GM23338 (cell line): ENCODE measurements at regions not wholly inside any gene's neighbourhood (a gene's known extent, or its start where the extent isn't known, plus 50 kb on each side); places are given as distances from the start of the nearest gene placed in this dataset.
"Not testable (repeated sequence)": the region's sequence is repeated elsewhere in the genome, so short reads cannot be mapped to it uniquely, and the experiment has no call there.

Experiments used
- ATAC-seq: fragments of 200-7000 bp; cut with Tn5 transposase; 3 replicates; pipeline ENCODE4 v1.9.1; 2020
- DNase-seq: peaks from one replicate; pipeline ENCODE4 v3.0.0-alpha.2; 2015; ENCODE audit warnings: low spot score
- H2AFZ ChIP-seq: fragments of 200-600 bp; sonication (generic); 2 replicates; pipeline ENCODE4 v1.8.0; 2016; ENCODE audit warnings: antibody characterized with exemption, mild to moderate bottlenecking, moderate library complexity
- H3F3A ChIP-seq: fragments of 200-600 bp; sonication (generic); replicated peaks from 2 replicates; pipeline ENCODE4 v1.8.0; 2017; ENCODE audit warnings: antibody characterized with exemption, mixed run types, low read depth
- H3K27ac ChIP-seq: fragments of 200-600 bp; sonication (generic); 2 replicates; pipeline ENCODE4 v1.6.1; 2016; ENCODE audit warnings: low read depth
- H3K27me3 ChIP-seq: fragments of 200-600 bp; sonication (generic); 2 replicates; pipeline ENCODE4 v1.8.0; 2016; ENCODE audit warnings: mild to moderate bottlenecking, mixed run types, moderate library complexity; ENCODE audit not compliant: insufficient read depth
- H3K36me3 ChIP-seq: fragments of 200-600 bp; sonication (generic); 2 replicates; pipeline ENCODE4 v1.8.0; 2016; ENCODE audit warnings: mild to moderate bottlenecking; ENCODE audit not compliant: insufficient read depth
- H3K4me1 ChIP-seq: fragments of 200-600 bp; sonication (generic); 2 replicates; pipeline ENCODE4 v1.8.0; 2016; ENCODE audit warnings: mild to moderate bottlenecking, moderate library complexity; ENCODE audit not compliant: insufficient read depth
- H3K4me2 ChIP-seq: fragments of 200-600 bp; sonication (generic); 2 replicates; pipeline ENCODE4 v1.7.1; 2017; ENCODE audit warnings: mixed run types
- H3K4me3 ChIP-seq: fragments of 200-600 bp; sonication (generic); 2 replicates; pipeline ENCODE4 v1.6.1; 2016; ENCODE audit warnings: mixed run types
- H3K79me2 ChIP-seq: fragments of 200-600 bp; sonication (generic); replicated peaks from 2 replicates; pipeline ENCODE4 v1.8.0; 2017; ENCODE audit warnings: mild to moderate bottlenecking; ENCODE audit not compliant: insufficient read depth
- H3K9me2 ChIP-seq: fragments of 200-600 bp; sonication (generic); 2 replicates; pipeline ENCODE4 v1.8.0; 2017; ENCODE audit not compliant: insufficient read depth
- H4K20me1 ChIP-seq: fragments of 200-600 bp; sonication (generic); replicated peaks from 2 replicates; pipeline ENCODE4 v1.8.0; 2017; ENCODE audit warnings: mild to moderate bottlenecking; ENCODE audit not compliant: insufficient read depth
- H3K27ac Mint-ChIP-seq: 2 replicates; pipeline ENCODE4 v1.8.0; 2020; ENCODE audit warnings: inconsistent platforms, mild to moderate bottlenecking, moderate library complexity, mixed read lengths
- H3K27me3 Mint-ChIP-seq: 3 replicates; pipeline ENCODE4 v1.8.0; 2022; ENCODE audit warnings: low read depth, mild to moderate bottlenecking, moderate library complexity, mixed read lengths, inconsistent platforms; ENCODE audit not compliant: insufficient read depth, poor library complexity
- H3K36me3 Mint-ChIP-seq: 3 replicates; pipeline ENCODE4 v1.8.0; 2021; ENCODE audit warnings: low read depth, mild to moderate bottlenecking, inconsistent platforms, moderate library complexity, mixed read lengths
- H3K4me1 Mint-ChIP-seq: 3 replicates; pipeline ENCODE4 v1.8.0; 2020; ENCODE audit warnings: mild to moderate bottlenecking, inconsistent platforms, mixed read lengths
- H3K4me3 Mint-ChIP-seq: 3 replicates; pipeline ENCODE4 v1.8.0; 2021; ENCODE audit warnings: moderate library complexity, mild to moderate bottlenecking, inconsistent platforms, mixed read lengths
- H3K9me3 Mint-ChIP-seq: 3 replicates; pipeline ENCODE4 v1.8.0; 2020; ENCODE audit warnings: moderate library complexity, mild to moderate bottlenecking, inconsistent platforms, mixed read lengths
- CREB1 ChIP-seq: fragments of 250-450 bp; sonication (Bioruptor Pico); IDR thresholded peaks from 2 replicates; pipeline ENCODE4 v1.5.0; 2020; ENCODE audit warnings: low read depth, mild to moderate bottlenecking, moderate library complexity
- CTCF ChIP-seq, 2 experiments: fragments of 200-600 bp in 1 of 2; sonication (generic) in 1 of 2; conservative IDR thresholded peaks; 2 replicates each; pipeline versions ENCODE4 v1.5.1 to v1.6.1; 2016 to 2017; ENCODE audit warnings: antibody characterized with exemption in 2 of 2, low read depth in 2 of 2, mild to moderate bottlenecking in 2 of 2, moderate library complexity in 1 of 2
- EZH2 ChIP-seq: fragments of 200-600 bp; sonication (generic); IDR thresholded peaks from one replicate; pipeline ENCODE4 v1.8.0; 2017; ENCODE audit warnings: antibody characterized with exemption, mild to moderate bottlenecking, low read depth; ENCODE audit not compliant: unreplicated experiment
- NANOG ChIP-seq: IDR thresholded peaks from 2 replicates; pipeline ENCODE4 v1.6.1; 2016; ENCODE audit warnings: antibody characterized with exemption, borderline replicate concordance
- REST ChIP-seq: IDR thresholded peaks from one replicate; pipeline ENCODE4 v1.6.1; 2018; ENCODE audit warnings: antibody characterized with exemption; ENCODE audit not compliant: unreplicated experiment
- STAT1 ChIP-seq: IDR thresholded peaks from one replicate; pipeline ENCODE4 v1.6.1; 2016; ENCODE audit warnings: antibody characterized with exemption; ENCODE audit not compliant: unreplicated experiment
- ZNF331 ChIP-seq: fragments of 250-450 bp; sonication (Bioruptor Pico); IDR thresholded peaks from 2 replicates; pipeline ENCODE4 v1.5.0; 2020; ENCODE audit warnings: low read depth, mild to moderate bottlenecking, moderate library complexity
- TF ChIP-seq, protein P1 (sequence below): IDR thresholded peaks from 2 replicates; pipeline ENCODE4 v1.6.1; 2016; ENCODE audit warnings: antibody characterized with exemption
- TF ChIP-seq, protein P2 (sequence below): fragments of 250-450 bp; sonication (Bioruptor Pico); IDR thresholded peaks from 2 replicates; pipeline ENCODE4 v1.5.0; 2020; ENCODE audit warnings: mild to moderate bottlenecking, moderate library complexity

GRCh38 chr7:3119352-3119927 lies 75.8 kb upstream of the CARD11 start:
- not testable (repeated sequence) for H3F3A ChIP-seq, H2AFZ ChIP-seq, H4K20me1 ChIP-seq, H3K4me3 ChIP-seq, H3K36me3 ChIP-seq, DNase-seq, H3K4me3 Mint-ChIP-seq, H3K4me1 ChIP-seq, H3K27me3 ChIP-seq, H3K27me3 Mint-ChIP-seq, H3K9me2 ChIP-seq, H3K27ac ChIP-seq, H3K27ac Mint-ChIP-seq, H3K4me2 ChIP-seq, H3K4me1 Mint-ChIP-seq, H3K79me2 ChIP-seq, ATAC-seq
- Mint-ChIP-seq H3K9me3 (peaks cover 35% of the 10 kb centered on the region), H3K36me3 (peaks cover 18% of the 10 kb centered on the region)

DNA sequence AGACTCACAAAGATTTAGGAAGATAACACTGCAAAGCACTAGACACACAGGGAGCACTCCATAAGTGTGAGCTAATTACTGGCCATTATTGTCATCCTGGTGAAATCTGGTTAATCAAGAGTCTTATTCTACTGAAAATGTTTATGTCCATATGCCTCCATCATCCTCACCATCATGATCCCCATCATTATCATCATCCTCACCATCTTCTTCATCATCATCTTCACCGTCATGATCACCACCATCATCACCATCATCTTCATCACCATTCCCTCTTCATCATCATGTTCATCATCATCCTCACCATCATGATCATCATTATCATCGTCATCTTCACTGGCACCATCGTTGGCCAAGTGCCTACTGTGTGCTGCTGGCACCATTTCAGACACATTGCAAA lies 76.3 kb upstream of the CARD11 start:
- ATAC-seq (no peak), DNase-seq (no peak)
- no peaks in the 10 kb centered on the region for H4K20me1 ChIP-seq
- H3K4me3 Mint-ChIP-seq = no peak overlapping the region
- H3K4me2 ChIP-seq = no peak overlapping the region
- no peaks in the 10 kb centered on the region for H3K27me3 ChIP-seq
- H3K4me1 Mint-ChIP-seq = peaks cover 2% of the 10 kb centered on the region; the same call in 2 of the 3 replicates
- no peak overlapping the region for H3K27ac Mint-ChIP-seq
- H3K79me2 ChIP-seq = no peaks in the 10 kb centered on the region
- peaks cover 35% of the 10 kb centered on the region for H3K9me3 Mint-ChIP-seq
- H3K27ac ChIP-seq = no peak overlapping the region
- H3K27me3 Mint-ChIP-seq = peaks cover 8% of the 10 kb centered on the region
- H3K36me3 Mint-ChIP-seq = peaks cover 18% of the 10 kb centered on the region
- H3K4me1 ChIP-seq = no peaks in the 10 kb centered on the region
- H3F3A ChIP-seq = no peaks in the 10 kb centered on the region
- peaks cover 6% of the 10 kb centered on the region; the same call in 1 of the 2 replicates for H3K9me2 ChIP-seq
- no peak overlapping the region for H3K4me3 ChIP-seq
- no peaks in the 10 kb centered on the region for H3K36me3 ChIP-seq
- no peak overlapping the region for H2AFZ ChIP-seq
- TF ChIP-seq EZH2 (no peak), ZNF331 (CRISPR knock-in tag) (no peak), CTCF (conservative IDR thresholded peaks at IDR 0.05; ENCODE audit: low read depth in 2 of 2) (no peak), CREB1 (CRISPR knock-in tag) (no peak), NANOG (no peak), REST (no peak), STAT1 (no peak)
- TF ChIP-seq, protein P1, sequence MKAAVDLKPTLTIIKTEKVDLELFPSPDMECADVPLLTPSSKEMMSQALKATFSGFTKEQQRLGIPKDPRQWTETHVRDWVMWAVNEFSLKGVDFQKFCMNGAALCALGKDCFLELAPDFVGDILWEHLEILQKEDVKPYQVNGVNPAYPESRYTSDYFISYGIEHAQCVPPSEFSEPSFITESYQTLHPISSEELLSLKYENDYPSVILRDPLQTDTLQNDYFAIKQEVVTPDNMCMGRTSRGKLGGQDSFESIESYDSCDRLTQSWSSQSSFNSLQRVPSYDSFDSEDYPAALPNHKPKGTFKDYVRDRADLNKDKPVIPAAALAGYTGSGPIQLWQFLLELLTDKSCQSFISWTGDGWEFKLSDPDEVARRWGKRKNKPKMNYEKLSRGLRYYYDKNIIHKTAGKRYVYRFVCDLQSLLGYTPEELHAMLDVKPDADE = no peak
- TF ChIP-seq, protein P2, sequence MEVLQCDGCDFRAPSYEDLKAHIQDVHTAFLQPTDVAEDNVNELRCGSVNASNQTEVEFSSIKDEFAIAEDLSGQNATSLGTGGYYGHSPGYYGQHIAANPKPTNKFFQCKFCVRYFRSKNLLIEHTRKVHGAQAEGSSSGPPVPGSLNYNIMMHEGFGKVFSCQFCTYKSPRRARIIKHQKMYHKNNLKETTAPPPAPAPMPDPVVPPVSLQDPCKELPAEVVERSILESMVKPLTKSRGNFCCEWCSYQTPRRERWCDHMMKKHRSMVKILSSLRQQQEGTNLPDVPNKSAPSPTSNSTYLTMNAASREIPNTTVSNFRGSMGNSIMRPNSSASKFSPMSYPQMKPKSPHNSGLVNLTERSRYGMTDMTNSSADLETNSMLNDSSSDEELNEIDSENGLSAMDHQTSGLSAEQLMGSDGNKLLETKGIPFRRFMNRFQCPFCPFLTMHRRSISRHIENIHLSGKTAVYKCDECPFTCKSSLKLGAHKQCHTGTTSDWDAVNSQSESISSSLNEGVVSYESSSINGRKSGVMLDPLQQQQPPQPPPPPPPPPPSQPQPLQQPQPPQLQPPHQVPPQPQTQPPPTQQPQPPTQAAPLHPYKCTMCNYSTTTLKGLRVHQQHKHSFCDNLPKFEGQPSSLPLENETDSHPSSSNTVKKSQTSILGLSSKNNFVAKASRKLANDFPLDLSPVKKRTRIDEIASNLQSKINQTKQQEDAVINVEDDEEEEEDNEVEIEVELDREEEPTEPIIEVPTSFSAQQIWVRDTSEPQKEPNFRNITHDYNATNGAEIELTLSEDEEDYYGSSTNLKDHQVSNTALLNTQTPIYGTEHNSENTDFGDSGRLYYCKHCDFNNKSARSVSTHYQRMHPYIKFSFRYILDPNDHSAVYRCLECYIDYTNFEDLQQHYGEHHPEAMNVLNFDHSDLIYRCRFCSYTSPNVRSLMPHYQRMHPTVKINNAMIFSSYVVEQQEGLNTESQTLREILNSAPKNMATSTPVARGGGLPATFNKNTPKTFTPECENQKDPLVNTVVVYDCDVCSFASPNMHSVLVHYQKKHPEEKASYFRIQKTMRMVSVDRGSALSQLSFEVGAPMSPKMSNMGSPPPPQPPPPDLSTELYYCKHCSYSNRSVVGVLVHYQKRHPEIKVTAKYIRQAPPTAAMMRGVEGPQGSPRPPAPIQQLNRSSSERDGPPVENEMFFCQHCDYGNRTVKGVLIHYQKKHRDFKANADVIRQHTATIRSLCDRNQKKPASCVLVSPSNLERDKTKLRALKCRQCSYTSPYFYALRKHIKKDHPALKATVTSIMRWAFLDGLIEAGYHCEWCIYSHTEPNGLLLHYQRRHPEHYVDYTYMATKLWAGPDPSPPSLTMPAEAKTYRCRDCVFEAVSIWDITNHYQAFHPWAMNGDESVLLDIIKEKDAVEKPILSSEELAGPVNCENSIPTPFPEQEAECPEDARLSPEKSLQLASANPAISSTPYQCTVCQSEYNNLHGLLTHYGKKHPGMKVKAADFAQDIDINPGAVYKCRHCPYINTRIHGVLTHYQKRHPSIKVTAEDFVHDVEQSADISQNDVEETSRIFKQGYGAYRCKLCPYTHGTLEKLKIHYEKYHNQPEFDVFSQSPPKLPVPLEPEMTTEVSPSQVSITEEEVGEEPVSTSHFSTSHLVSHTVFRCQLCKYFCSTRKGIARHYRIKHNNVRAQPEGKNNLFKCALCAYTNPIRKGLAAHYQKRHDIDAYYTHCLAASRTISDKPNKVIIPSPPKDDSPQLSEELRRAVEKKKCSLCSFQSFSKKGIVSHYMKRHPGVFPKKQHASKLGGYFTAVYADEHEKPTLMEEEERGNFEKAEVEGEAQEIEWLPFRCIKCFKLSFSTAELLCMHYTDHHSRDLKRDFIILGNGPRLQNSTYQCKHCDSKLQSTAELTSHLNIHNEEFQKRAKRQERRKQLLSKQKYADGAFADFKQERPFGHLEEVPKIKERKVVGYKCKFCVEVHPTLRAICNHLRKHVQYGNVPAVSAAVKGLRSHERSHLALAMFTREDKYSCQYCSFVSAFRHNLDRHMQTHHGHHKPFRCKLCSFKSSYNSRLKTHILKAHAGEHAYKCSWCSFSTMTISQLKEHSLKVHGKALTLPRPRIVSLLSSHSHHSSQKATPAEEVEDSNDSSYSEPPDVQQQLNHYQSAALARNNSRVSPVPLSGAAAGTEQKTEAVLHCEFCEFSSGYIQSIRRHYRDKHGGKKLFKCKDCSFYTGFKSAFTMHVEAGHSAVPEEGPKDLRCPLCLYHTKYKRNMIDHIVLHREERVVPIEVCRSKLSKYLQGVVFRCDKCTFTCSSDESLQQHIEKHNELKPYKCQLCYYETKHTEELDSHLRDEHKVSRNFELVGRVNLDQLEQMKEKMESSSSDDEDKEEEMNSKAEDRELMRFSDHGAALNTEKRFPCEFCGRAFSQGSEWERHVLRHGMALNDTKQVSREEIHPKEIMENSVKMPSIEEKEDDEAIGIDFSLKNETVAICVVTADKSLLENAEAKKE (CRISPR knock-in tag) = no peak
